ENCODE measurements at regions not wholly inside any gene's neighbourhood (a gene's known extent, or its start where the extent isn't known, plus 50 kb on each side); places are given as distances from the start of the nearest gene placed in this dataset.
"Not testable (repeated sequence)": the region's sequence is repeated elsewhere in the genome, so short reads cannot be mapped to it uniquely, and the experiment has no call there.

GRCh38 chr15:30842798-30843472 is 60.8 kb upstream of the FAN1 start:
- H3K4me1 ChIP-seq; H3K27me3 ChIP-seq; H3K36me3 ChIP-seq; H3K27ac ChIP-seq; intact Hi-C loops (cut with DNase I); H3K9me3 ChIP-seq; H3K4me3 ChIP-seq; DNase-seq (ENCODE audit: low spot score in 2 of 2): not testable (repeated sequence)

GRCh38 chr15:30845536-30845935 is 58.2 kb upstream of the FAN1 start:
- H3K9me3 ChIP-seq; intact Hi-C loops (cut with DNase I); H3K36me3 ChIP-seq; DNase-seq (ENCODE audit: low spot score in 2 of 2); H3K27me3 ChIP-seq; H3K4me3 ChIP-seq; H3K4me1 ChIP-seq; H3K27ac ChIP-seq: not testable (repeated sequence)
